ENCODE measurements at regions not wholly inside any gene's neighbourhood (a gene's known extent, or its start where the extent isn't known, plus 50 kb on each side); places are given as distances from the start of the nearest gene placed in this dataset.

- H3K9ac ChIP-seq (ENCODE audit: low read length) = no peak overlapping the region
- no peaks in the 10 kb centered on the region for H3F3A ChIP-seq (ENCODE audit: insufficient read depth)
- no peaks in the 10 kb centered on the region for H3K36me3 ChIP-seq (ENCODE audit: low read length)
- H3K4me3 ChIP-seq (ENCODE audit: insufficient read depth, low read length, poor library complexity, severe bottlenecking) = no peak overlapping the region
- no peak overlapping the region for H2AFZ ChIP-seq (ENCODE audit: low read depth, low read length, severe bottlenecking)
- no peak for TF ChIP-seq EZH2phosphoT487 (conservative IDR thresholded peaks at IDR 0.05; ENCODE audit: low read length)
- no peak overlapping the region for H3K4me2 ChIP-seq (ENCODE audit: low read depth, low read length, poor library complexity, severe bottlenecking)
- H4K20me1 ChIP-seq (ENCODE audit: low read depth, low read length) = no peaks in the 10 kb centered on the region
- H3K27ac ChIP-seq (ENCODE audit: low read depth, low read length) = no peak overlapping the region
- no peaks in the 10 kb centered on the region for H3K9me2 ChIP-seq (replicated peaks; ENCODE audit: insufficient read depth, low read length)
- no peaks in the 10 kb centered on the region for H3K9me3 ChIP-seq (ENCODE audit: insufficient read depth, low read length)
- H3K27me3 ChIP-seq (ENCODE audit: low read length) = no peaks in the 10 kb centered on the region
- H3K79me2 ChIP-seq (ENCODE audit: insufficient read depth, low read length) = no peaks in the 10 kb centered on the region
These were observed 122.3 kb upstream of the RAB6C start for GRCh38 chr2:129857200-129857599.

DNA sequence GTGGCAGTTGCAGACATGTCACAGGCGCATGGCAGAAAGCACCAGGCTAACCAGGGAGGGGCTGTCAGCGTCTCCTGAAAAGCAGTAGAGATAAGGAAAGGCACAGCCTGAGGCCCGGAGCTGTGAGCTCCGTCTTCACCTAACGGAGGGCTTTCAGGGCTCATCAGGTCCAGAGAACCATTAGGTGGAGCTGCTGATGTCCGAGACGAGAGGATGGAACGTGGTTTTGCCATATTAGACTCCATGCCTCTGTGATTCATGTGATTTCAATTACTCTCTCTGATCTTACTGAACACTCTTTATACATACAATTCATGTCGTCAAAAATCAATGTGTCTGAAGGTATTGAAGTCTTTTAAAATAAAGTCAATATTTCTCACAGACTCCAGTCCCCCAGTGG is 120.3 kb upstream of the RAB6C start:
- no peaks in the 10 kb centered on the region for H3F3A ChIP-seq (ENCODE audit: insufficient read depth)
- no peak overlapping the region for H3K9ac ChIP-seq (ENCODE audit: low read length)
- H4K20me1 ChIP-seq (ENCODE audit: low read depth, low read length) = no peaks in the 10 kb centered on the region
- H2AFZ ChIP-seq (ENCODE audit: low read depth, low read length, severe bottlenecking) = no peak overlapping the region
- H3K9me2 ChIP-seq (replicated peaks; ENCODE audit: insufficient read depth, low read length) = no peaks in the 10 kb centered on the region
- H3K36me3 ChIP-seq (ENCODE audit: low read length) = no peaks in the 10 kb centered on the region
- H3K4me3 ChIP-seq (ENCODE audit: insufficient read depth, low read length, poor library complexity, severe bottlenecking) = no peak overlapping the region
- H3K4me2 ChIP-seq (ENCODE audit: low read depth, low read length, poor library complexity, severe bottlenecking) = no peak overlapping the region
- no peaks in the 10 kb centered on the region for H3K79me2 ChIP-seq (ENCODE audit: insufficient read depth, low read length)
- no peaks in the 10 kb centered on the region for H3K9me3 ChIP-seq (ENCODE audit: insufficient read depth, low read length)
- no peaks in the 10 kb centered on the region for H3K27me3 ChIP-seq (ENCODE audit: low read length)
- no peak for TF ChIP-seq EZH2phosphoT487 (conservative IDR thresholded peaks at IDR 0.05; ENCODE audit: low read length)
- TF ChIP-seq CTCF (IDR thresholded peaks at IDR 0.05; ENCODE audit: insufficient read depth, low read length, poor library complexity, severe bottlenecking) = no peak
- no peak overlapping the region for H3K27ac ChIP-seq (ENCODE audit: low read depth, low read length)

GRCh38 chr2:129860088-129860487 is 119.4 kb upstream of the RAB6C start:
- Histone ChIP-seq H3K36me3 (ENCODE audit: low read length) (no peaks in the 10 kb centered on the region), H3K79me2 (ENCODE audit: insufficient read depth, low read length) (no peaks in the 10 kb centered on the region), H3K9ac (ENCODE audit: low read length) (no peak overlapping the region), H3K4me3 (ENCODE audit: insufficient read depth, low read length, poor library complexity, severe bottlenecking) (no peak overlapping the region), H3K27me3 (ENCODE audit: low read length) (no peaks in the 10 kb centered on the region), H3K9me2 (replicated peaks; ENCODE audit: insufficient read depth, low read length) (no peaks in the 10 kb centered on the region), H3K27ac (ENCODE audit: low read depth, low read length) (no peak overlapping the region), H3F3A (ENCODE audit: insufficient read depth) (no peaks in the 10 kb centered on the region), H3K9me3 (ENCODE audit: insufficient read depth, low read length) (no peaks in the 10 kb centered on the region), H3K4me2 (ENCODE audit: low read depth, low read length, poor library complexity, severe bottlenecking) (no peak overlapping the region), H2AFZ (ENCODE audit: low read depth, low read length, severe bottlenecking) (no peak overlapping the region), H4K20me1 (ENCODE audit: low read depth, low read length) (no peaks in the 10 kb centered on the region)
- TF ChIP-seq EZH2phosphoT487 (conservative IDR thresholded peaks at IDR 0.05; ENCODE audit: low read length) (no peak), CTCF (IDR thresholded peaks at IDR 0.05; ENCODE audit: insufficient read depth, low read length, poor library complexity, severe bottlenecking) (no peak)

GRCh38 chr2:129861666-129862288 is 117.7 kb upstream of the RAB6C start:
- Histone ChIP-seq H3K9me2 (replicated peaks; ENCODE audit: insufficient read depth, low read length) (no peaks in the 10 kb centered on the region), H3F3A (ENCODE audit: insufficient read depth) (no peaks in the 10 kb centered on the region), H3K27me3 (ENCODE audit: low read length) (no peaks in the 10 kb centered on the region), H4K20me1 (ENCODE audit: low read depth, low read length) (no peaks in the 10 kb centered on the region), H3K9me3 (ENCODE audit: insufficient read depth, low read length) (no peaks in the 10 kb centered on the region), H3K9ac (ENCODE audit: low read length) (no peak overlapping the region), H3K36me3 (ENCODE audit: low read length) (no peaks in the 10 kb centered on the region), H3K4me2 (ENCODE audit: low read depth, low read length, poor library complexity, severe bottlenecking) (no peak overlapping the region), H3K79me2 (ENCODE audit: insufficient read depth, low read length) (no peaks in the 10 kb centered on the region), H3K27ac (ENCODE audit: low read depth, low read length) (no peak overlapping the region), H2AFZ (ENCODE audit: low read depth, low read length, severe bottlenecking) (no peak overlapping the region), H3K4me3 (ENCODE audit: insufficient read depth, low read length, poor library complexity, severe bottlenecking) (no peak overlapping the region)
- TF ChIP-seq CTCF (IDR thresholded peaks at IDR 0.05; ENCODE audit: insufficient read depth, low read length, poor library complexity, severe bottlenecking) (no peak), EZH2phosphoT487 (conservative IDR thresholded peaks at IDR 0.05; ENCODE audit: low read length) (no peak)
